AG10803 (cell line): ENCODE measurements at regions not wholly inside any gene's neighbourhood (a gene's known extent, or its start where the extent isn't known, plus 50 kb on each side); places are given as distances from the start of the nearest gene placed in this dataset.
"Not testable (repeated sequence)": the region's sequence is repeated elsewhere in the genome, so short reads cannot be mapped to it uniquely, and the experiment has no call there.

Source experiments
- DNase-seq: peaks from one replicate; pipeline ENCODE4 v3.0.0; 2010; ENCODE audit warnings: low read depth
- H3K4me3 ChIP-seq: 2 replicates; pipeline ENCODE4 v1.5.1; 2011; ENCODE audit warnings: mild to moderate bottlenecking, low read length, control low read depth
- TF ChIP-seq, protein P1 (sequence below): conservative IDR thresholded peaks from 2 replicates; pipeline ENCODE4 v1.5.1; 2011; ENCODE audit warnings: mild to moderate bottlenecking, low read length, control low read depth, inconsistent platforms

- TF ChIP-seq, protein P1, sequence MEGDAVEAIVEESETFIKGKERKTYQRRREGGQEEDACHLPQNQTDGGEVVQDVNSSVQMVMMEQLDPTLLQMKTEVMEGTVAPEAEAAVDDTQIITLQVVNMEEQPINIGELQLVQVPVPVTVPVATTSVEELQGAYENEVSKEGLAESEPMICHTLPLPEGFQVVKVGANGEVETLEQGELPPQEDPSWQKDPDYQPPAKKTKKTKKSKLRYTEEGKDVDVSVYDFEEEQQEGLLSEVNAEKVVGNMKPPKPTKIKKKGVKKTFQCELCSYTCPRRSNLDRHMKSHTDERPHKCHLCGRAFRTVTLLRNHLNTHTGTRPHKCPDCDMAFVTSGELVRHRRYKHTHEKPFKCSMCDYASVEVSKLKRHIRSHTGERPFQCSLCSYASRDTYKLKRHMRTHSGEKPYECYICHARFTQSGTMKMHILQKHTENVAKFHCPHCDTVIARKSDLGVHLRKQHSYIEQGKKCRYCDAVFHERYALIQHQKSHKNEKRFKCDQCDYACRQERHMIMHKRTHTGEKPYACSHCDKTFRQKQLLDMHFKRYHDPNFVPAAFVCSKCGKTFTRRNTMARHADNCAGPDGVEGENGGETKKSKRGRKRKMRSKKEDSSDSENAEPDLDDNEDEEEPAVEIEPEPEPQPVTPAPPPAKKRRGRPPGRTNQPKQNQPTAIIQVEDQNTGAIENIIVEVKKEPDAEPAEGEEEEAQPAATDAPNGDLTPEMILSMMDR: no peak
- no peak for DNase-seq
- H3K4me3 ChIP-seq: no peak overlapping the region
Observed at GRCh38 chr12:13539051-13539450, 342.5 kb downstream of the EMP1 start.

DNA sequence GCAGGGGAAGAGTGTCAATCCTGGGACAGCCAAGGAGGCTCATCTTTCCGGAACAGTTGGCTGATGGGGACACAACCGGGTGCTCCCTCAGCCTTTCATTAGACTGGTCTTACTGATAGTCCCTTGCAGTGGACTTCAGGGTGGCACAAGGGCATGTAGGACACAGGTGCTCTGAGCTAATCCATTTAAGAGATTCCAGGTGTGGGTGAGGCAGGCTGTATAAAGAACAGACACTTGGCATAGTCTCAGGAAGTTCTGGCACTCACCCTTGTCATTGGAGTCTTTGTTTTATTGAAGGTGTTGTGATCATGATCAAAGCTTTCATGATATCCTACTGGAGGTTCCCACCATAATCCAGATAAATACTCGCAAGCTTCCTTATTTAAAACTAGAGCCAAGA lies 341.6 kb downstream of the EMP1 start:
- H3K4me3 ChIP-seq: no peak overlapping the region
- TF ChIP-seq, protein P1: no peak
- no peak for DNase-seq

- TF ChIP-seq, protein P1: no peak
- no peak for DNase-seq
- H3K4me3 ChIP-seq: no peak overlapping the region
Observed at GRCh38 chr12:13537623-13538022, 341.1 kb downstream of the EMP1 start.

GRCh38 chr12:13536219-13536910 lies 339.8 kb downstream of the EMP1 start:
- TF ChIP-seq, protein P1: no peak
- no peak for DNase-seq
- no peak overlapping the region for H3K4me3 ChIP-seq

GRCh38 chr12:13534645-13535398 lies 338.3 kb downstream of the EMP1 start:
- H3K4me3 ChIP-seq: peak overlapping the region; percentile 21
- peak; percentile 40 for DNase-seq
- TF ChIP-seq, protein P1: peak; percentile 99

- TF ChIP-seq, protein P1: no peak
- no peak for DNase-seq
- no peak overlapping the region for H3K4me3 ChIP-seq
Observed at GRCh38 chr12:13534242-13534641, 337.7 kb downstream of the EMP1 start.

GRCh38 chr12:13530966-13531365 lies 334.4 kb downstream of the EMP1 start:
- TF ChIP-seq, protein P1: no peak
- no peak overlapping the region for H3K4me3 ChIP-seq
- DNase-seq: no peak

- H3K4me3 ChIP-seq, DNase-seq: not testable (repeated sequence)
Observed at GRCh38 chr12:13526185-13526921, 329.8 kb downstream of the EMP1 start.
